ENCODE measurements at regions not wholly inside any gene's neighbourhood (a gene's known extent, or its start where the extent isn't known, plus 50 kb on each side); places are given as distances from the start of the nearest gene placed in this dataset.

DNA sequence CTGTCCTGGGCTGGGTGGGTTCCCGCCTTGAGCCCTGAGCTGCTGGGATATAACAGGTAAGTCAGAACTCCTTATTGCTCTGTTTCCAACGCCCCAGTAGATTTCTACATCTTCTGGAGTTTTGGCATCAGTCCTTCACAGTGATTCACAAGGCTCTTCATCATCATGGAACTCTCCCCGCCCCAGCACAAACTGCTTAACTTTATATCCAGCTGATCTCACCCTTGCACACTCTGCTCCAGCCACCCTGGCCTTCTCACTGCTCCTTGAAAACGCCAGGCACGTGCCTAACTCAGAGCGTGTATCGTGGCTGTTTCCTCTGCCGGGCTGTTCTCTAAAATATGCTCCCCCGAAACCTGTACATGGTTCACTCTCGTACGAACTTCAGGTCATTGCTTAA, 264.9 kb downstream of the NOVA1 start:
- ChIA-PET CTCF (no interaction called here), POLR2A (no interaction called here)
- peaks cover 0 to 2% of the 10 kb centered on the region in 2 experiments for H3K27me3 ChIP-seq (ENCODE audit: control insufficient read depth in 2 of 2, insufficient read depth in 2 of 2, low read length in 2 of 2)
- BruUV-seq (replicated peaks): no TSS peak
- no peak for TF ChIP-seq JUN (IDR thresholded peaks at IDR 0.05; ENCODE audit: borderline replicate concordance, insufficient read depth, insufficient read length, low read depth)
- TF ChIP-seq, protein P1, sequence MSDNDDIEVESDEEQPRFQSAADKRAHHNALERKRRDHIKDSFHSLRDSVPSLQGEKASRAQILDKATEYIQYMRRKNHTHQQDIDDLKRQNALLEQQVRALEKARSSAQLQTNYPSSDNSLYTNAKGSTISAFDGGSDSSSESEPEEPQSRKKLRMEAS (IDR thresholded peaks at IDR 0.05; ENCODE audit: insufficient read depth, insufficient read length): no peak
- H3K4me2 ChIP-seq (ENCODE audit: insufficient read depth, low read length): no peak overlapping the region
- dilution Hi-C loops (cut with MboI; ENCODE audit: extremely low pct_ligation_motif_present, low sequenced_read_pairs) (no loop called here), intact Hi-C loops (cut with micrococcal nuclease) (no loop called here)
- no peaks in the 10 kb centered on the region for H3K9me1 ChIP-seq (replicated peaks; ENCODE audit: control insufficient read depth, extremely low read depth, insufficient read depth, low read length)
- no peaks in the 10 kb centered on the region for H3K9me3 ChIP-seq (replicated peaks; ENCODE audit: control insufficient read depth, insufficient read depth, low read length)
- no peak overlapping the region for H3K4me3 ChIP-seq (replicated peaks in 1 of 3; ENCODE audit: insufficient read depth in 1 of 3, low read depth in 1 of 3, low read length in 3 of 3)
- H2AFZ ChIP-seq (ENCODE audit: low read depth, low read length): no peak overlapping the region
- no peaks in the 10 kb centered on the region for H3K79me2 ChIP-seq (ENCODE audit: control insufficient read depth, insufficient read depth, low read length)
- no peaks in the 10 kb centered on the region for H3K36me3 ChIP-seq (ENCODE audit: control insufficient read depth in 2 of 2, extremely low read depth in 1 of 2, insufficient read depth in 2 of 2, low read length in 2 of 2)
- H3K4me1 ChIP-seq (ENCODE audit: control insufficient read depth, extremely low read depth, insufficient read depth, low read length): no peaks in the 10 kb centered on the region
- DNase-seq (ENCODE audit: low read depth, low spot score) (no peak), FAIRE-seq (no peak)
- H4K20me1 ChIP-seq (replicated peaks; ENCODE audit: control insufficient read depth, extremely low read depth, insufficient read depth, low read length): no peaks in the 10 kb centered on the region
- no peak overlapping the region for H3K27ac ChIP-seq (ENCODE audit: insufficient read depth, low read depth, low read length)
- no peak overlapping the region for H3K9ac ChIP-seq (replicated peaks; ENCODE audit: extremely low read depth, insufficient read depth, low read length)

- Histone ChIP-seq H3K36me3 (ENCODE audit: control insufficient read depth in 2 of 2, extremely low read depth in 1 of 2, insufficient read depth in 2 of 2, low read length in 2 of 2) (no peaks in the 10 kb centered on the region), H3K79me2 (ENCODE audit: control insufficient read depth, insufficient read depth, low read length) (no peaks in the 10 kb centered on the region), H3K27me3 (ENCODE audit: control insufficient read depth in 2 of 2, insufficient read depth in 2 of 2, low read length in 2 of 2) (peaks cover 0 to 2% of the 10 kb centered on the region in 2 experiments), H3K27ac (ENCODE audit: insufficient read depth, low read depth, low read length) (no peak overlapping the region), H3K4me1 (ENCODE audit: control insufficient read depth, extremely low read depth, insufficient read depth, low read length) (no peaks in the 10 kb centered on the region), H3K9ac (replicated peaks; ENCODE audit: extremely low read depth, insufficient read depth, low read length) (no peak overlapping the region), H2AFZ (ENCODE audit: low read depth, low read length) (no peak overlapping the region), H3K4me2 (ENCODE audit: insufficient read depth, low read length) (no peak overlapping the region), H4K20me1 (replicated peaks; ENCODE audit: control insufficient read depth, extremely low read depth, insufficient read depth, low read length) (no peaks in the 10 kb centered on the region), H3K4me3 (replicated peaks in 1 of 3; ENCODE audit: insufficient read depth in 1 of 3, low read depth in 1 of 3, low read length in 3 of 3) (no peak overlapping the region), H3K9me1 (replicated peaks; ENCODE audit: control insufficient read depth, extremely low read depth, insufficient read depth, low read length) (no peaks in the 10 kb centered on the region), H3K9me3 (replicated peaks; ENCODE audit: control insufficient read depth, insufficient read depth, low read length) (no peaks in the 10 kb centered on the region)
- BruUV-seq (replicated peaks): no TSS peak
- dilution Hi-C loops (cut with MboI; ENCODE audit: extremely low pct_ligation_motif_present, low sequenced_read_pairs) (no loop called here), intact Hi-C loops (cut with micrococcal nuclease) (no loop called here)
- TF ChIP-seq GATA2 (IDR thresholded peaks at IDR 0.05; ENCODE audit: insufficient read depth, insufficient read length, low read depth, low read length) (no peak), POLR2A (IDR thresholded peaks at IDR 0.05; ENCODE audit: low read depth, low read length) (no peak), CTCF (IDR thresholded peaks at IDR 0.05; ENCODE audit: extremely low read depth in 1 of 2, insufficient read depth in 1 of 2, low read depth in 1 of 2, low read length in 2 of 2) (no peak), FOS (IDR thresholded peaks at IDR 0.05; ENCODE audit: borderline replicate concordance, insufficient read depth, low read length) (no peak)
- TF ChIP-seq, protein P1 (IDR thresholded peaks at IDR 0.05; ENCODE audit: insufficient read depth, insufficient read length): no peak
- no peak for DNase-seq (ENCODE audit: low read depth, low spot score)
- no peak for FAIRE-seq
- ChIA-PET POLR2A (no interaction called here), CTCF (no interaction called here)
Measured at GRCh38 chr14:26330982-26331381, 266.9 kb downstream of the NOVA1 start.
